ENCODE measurements at regions not wholly inside any gene's neighbourhood (a gene's known extent, or its start where the extent isn't known, plus 50 kb on each side); places are given as distances from the start of the nearest gene placed in this dataset.
A peak's percentile ranks its signal among the peaks of the same experiment; 100 is the strongest.
"Not testable (repeated sequence)": the region's sequence is repeated elsewhere in the genome, so short reads cannot be mapped to it uniquely, and the experiment has no call there.

GRCh38 chr1:273772-274171 lies 177.7 kb downstream of the OR4F29 start:
- H3K4me3 Mint-ChIP-seq (ENCODE audit: low read depth); H3K4me1 Mint-ChIP-seq (ENCODE audit: low read depth); intact Hi-C loops (cut with micrococcal nuclease); DNase-seq (ENCODE audit: low spot score); H3K9me3 Mint-ChIP-seq; H3K27me3 Mint-ChIP-seq (ENCODE audit: low read depth); H3K36me3 Mint-ChIP-seq (ENCODE audit: low read depth); H3K27ac Mint-ChIP-seq: not testable (repeated sequence)

- H3K4me3 Mint-ChIP-seq (ENCODE audit: low read depth); H3K27me3 Mint-ChIP-seq (ENCODE audit: low read depth); H3K4me1 Mint-ChIP-seq (ENCODE audit: low read depth); intact Hi-C loops (cut with micrococcal nuclease); H3K27ac Mint-ChIP-seq; H3K36me3 Mint-ChIP-seq (ENCODE audit: low read depth); H3K9me3 Mint-ChIP-seq: not testable (repeated sequence)
- peak; percentile 55 for DNase-seq (ENCODE audit: low spot score)
These were observed 183.7 kb downstream of the OR4F29 start for GRCh38 chr1:267815-268214.

All from activated T-helper 2 cell treated with anti-CD3 and anti-CD28 coated beads, Interferon-gamma antibody, Interleukin-2, Interleukin-4, amounts not matched to agents 10 μg/mL and 5 μg/mL and 100 μg/mL, durations not matched to agents 14 hours and 24 hours and 36 hours (primary cell).